ENCODE measurements at regions not wholly inside any gene's neighbourhood (a gene's known extent, or its start where the extent isn't known, plus 50 kb on each side); places are given as distances from the start of the nearest gene placed in this dataset.
"Not testable (repeated sequence)": the region's sequence is repeated elsewhere in the genome, so short reads cannot be mapped to it uniquely, and the experiment has no call there.

GRCh38 chr2:31813016-31813415 lies 197.8 kb downstream of the MEMO1 start:
- H3K27me3 ChIP-seq = no peaks in the 10 kb centered on the region
- no peak for TF ChIP-seq CTCF (IDR thresholded peaks at IDR 0.05)
- H3K9me3 ChIP-seq = no peaks in the 10 kb centered on the region
- no peak for DNase-seq
- H3K4me3 ChIP-seq = no peak overlapping the region
- no peaks in the 10 kb centered on the region for H3K36me3 ChIP-seq
- intact Hi-C loops (cut with DNase I; ENCODE audit: low total_unique reads) = no loop called here
- H3K4me1 ChIP-seq = no peaks in the 10 kb centered on the region
- no peak overlapping the region for H3K27ac ChIP-seq

- no peak for TF ChIP-seq CTCF (IDR thresholded peaks at IDR 0.05)
- Histone ChIP-seq H3K27ac (no peak overlapping the region), H3K27me3 (no peaks in the 10 kb centered on the region), H3K4me3 (no peak overlapping the region), H3K9me3 (no peaks in the 10 kb centered on the region), H3K4me1 (no peaks in the 10 kb centered on the region), H3K36me3 (no peaks in the 10 kb centered on the region)
- intact Hi-C loops (cut with DNase I; ENCODE audit: low total_unique reads) = no loop called here
- DNase-seq = no peak
Observed at GRCh38 chr2:31812051-31812798, 198.6 kb downstream of the MEMO1 start.

- intact Hi-C loops (cut with DNase I; ENCODE audit: low total_unique reads) = no loop called here
- Histone ChIP-seq H3K27ac (no peak overlapping the region), H3K9me3 (no peaks in the 10 kb centered on the region), H3K27me3 (no peaks in the 10 kb centered on the region), H3K36me3 (no peaks in the 10 kb centered on the region), H3K4me3 (no peak overlapping the region), H3K4me1 (no peaks in the 10 kb centered on the region)
- no peak for DNase-seq
- TF ChIP-seq CTCF (IDR thresholded peaks at IDR 0.05) = no peak
Observed at GRCh38 chr2:31811482-31811881, 199.3 kb downstream of the MEMO1 start.

- Histone ChIP-seq H3K36me3 (no peaks in the 10 kb centered on the region), H3K4me3 (no peak overlapping the region), H3K27ac (no peak overlapping the region), H3K27me3 (no peaks in the 10 kb centered on the region), H3K4me1 (no peaks in the 10 kb centered on the region), H3K9me3 (no peaks in the 10 kb centered on the region)
- intact Hi-C loops (cut with DNase I; ENCODE audit: low total_unique reads) = no loop called here
- DNase-seq = no peak
- TF ChIP-seq CTCF (IDR thresholded peaks at IDR 0.05) = no peak
Observed at GRCh38 chr2:31810200-31810917, 200.4 kb downstream of the MEMO1 start.

GRCh38 chr2:31805688-31806087 lies 205.1 kb downstream of the MEMO1 start:
- intact Hi-C loops (cut with DNase I; ENCODE audit: low total_unique reads) = no loop called here
- H3K4me3 ChIP-seq = no peak overlapping the region
- no peaks in the 10 kb centered on the region for H3K27me3 ChIP-seq
- no peaks in the 10 kb centered on the region for H3K4me1 ChIP-seq
- no peaks in the 10 kb centered on the region for H3K9me3 ChIP-seq
- no peaks in the 10 kb centered on the region for H3K36me3 ChIP-seq
- DNase-seq = no peak
- no peak overlapping the region for H3K27ac ChIP-seq
- no peak for TF ChIP-seq CTCF (IDR thresholded peaks at IDR 0.05)

GRCh38 chr2:31803481-31804153 lies 207.2 kb downstream of the MEMO1 start:
- H3K27ac ChIP-seq; DNase-seq; H3K4me3 ChIP-seq; H3K27me3 ChIP-seq; H3K9me3 ChIP-seq; H3K36me3 ChIP-seq; H3K4me1 ChIP-seq; intact Hi-C loops (cut with DNase I; ENCODE audit: low total_unique reads): not testable (repeated sequence)

All from tibial artery (tissue), 4 donors.